ENCODE measurements at regions not wholly inside any gene's neighbourhood (a gene's known extent, or its start where the extent isn't known, plus 50 kb on each side); places are given as distances from the start of the nearest gene placed in this dataset.

GRCh38 chr1:221939607-221940006, 197.7 kb upstream of the DUSP10 start:
- DNase-seq (ENCODE audit: low spot score) = no peak
- intact Hi-C loops (cut with DNase I) = no loop called here

GRCh38 chr1:221937155-221937953, 195.5 kb upstream of the DUSP10 start:
- no peak for DNase-seq (ENCODE audit: low spot score)
- ATAC-seq = no peak
- intact Hi-C loops (cut with DNase I) = no loop called here

More at GRCh38 chr1:221939607-221940006, 197.7 kb upstream of the DUSP10 start:
- no peak for ATAC-seq

- no peak for ATAC-seq
- DNase-seq (ENCODE audit: low spot score) = no peak
- intact Hi-C loops (cut with DNase I) = no loop called here
Measured at GRCh38 chr1:221933814-221934213, 191.9 kb upstream of the DUSP10 start.

- ATAC-seq (no peak), DNase-seq (ENCODE audit: low spot score) (no peak)
- intact Hi-C loops (cut with DNase I) = no loop called here
Measured at GRCh38 chr1:221926441-221926840, 184.6 kb upstream of the DUSP10 start.

GRCh38 chr1:221925947-221926346, 184.1 kb upstream of the DUSP10 start:
- no peak for ATAC-seq
- no peak for DNase-seq (ENCODE audit: low spot score)
- intact Hi-C loops (cut with DNase I) = no loop called here

GRCh38 chr1:221923929-221924598, 182.2 kb upstream of the DUSP10 start:
- no peak for ATAC-seq
- intact Hi-C loops (cut with DNase I) = no loop called here
- no peak for DNase-seq (ENCODE audit: low spot score)

GRCh38 chr1:221921936-221922335, 180.0 kb upstream of the DUSP10 start:
- ATAC-seq = no peak
- intact Hi-C loops (cut with DNase I) = no loop called here

GRCh38 chr1:221919743-221920142, 177.9 kb upstream of the DUSP10 start:
- DNase-seq (ENCODE audit: low spot score) (no peak), ATAC-seq (no peak)
- intact Hi-C loops (cut with DNase I) = no loop called here

More at GRCh38 chr1:221921936-221922335, 180.0 kb upstream of the DUSP10 start:
- DNase-seq (ENCODE audit: low spot score) = no peak

GRCh38 chr1:221919341-221919740, 177.5 kb upstream of the DUSP10 start:
- DNase-seq (ENCODE audit: low spot score) (no peak), ATAC-seq (no peak)
- intact Hi-C loops (cut with DNase I) = no loop called here

- ATAC-seq (no peak), DNase-seq (ENCODE audit: low spot score) (no peak)
- intact Hi-C loops (cut with DNase I) = no loop called here
Measured at GRCh38 chr1:221916176-221916575, 174.3 kb upstream of the DUSP10 start.

- DNase-seq (ENCODE audit: low spot score) (no peak), ATAC-seq (no peak)
- intact Hi-C loops (cut with DNase I) = no loop called here
Measured at GRCh38 chr1:221915764-221916163, 173.9 kb upstream of the DUSP10 start.

GRCh38 chr1:221913351-221913892, 171.5 kb upstream of the DUSP10 start:
- no peak for DNase-seq (ENCODE audit: low spot score)
- intact Hi-C loops (cut with DNase I) = no loop called here
- no peak for ATAC-seq

- intact Hi-C loops (cut with DNase I) = no loop called here
- no peak for DNase-seq (ENCODE audit: low spot score)
Measured at GRCh38 chr1:221912230-221912629, 170.3 kb upstream of the DUSP10 start.

GRCh38 chr1:221911714-221912113, 169.8 kb upstream of the DUSP10 start:
- ATAC-seq (no peak), DNase-seq (ENCODE audit: low spot score) (no peak)
- intact Hi-C loops (cut with DNase I) = no loop called here

More at GRCh38 chr1:221912230-221912629, 170.3 kb upstream of the DUSP10 start:
- no peak for ATAC-seq

GRCh38 chr1:221910222-221910621, 168.3 kb upstream of the DUSP10 start:
- intact Hi-C loops (cut with DNase I) = no loop called here
- no peak for DNase-seq (ENCODE audit: low spot score)
- no peak for ATAC-seq

- ATAC-seq = no peak
- DNase-seq (ENCODE audit: low spot score) = no peak
- intact Hi-C loops (cut with DNase I) = no loop called here
Measured at GRCh38 chr1:221908573-221908972, 166.7 kb upstream of the DUSP10 start.

GRCh38 chr1:221907166-221907932, 165.5 kb upstream of the DUSP10 start:
- ATAC-seq = peak; percentile 74
- no peak for DNase-seq (ENCODE audit: low spot score)
- intact Hi-C loops (cut with DNase I) = no loop called here

- peak; percentile 46 for ATAC-seq
- intact Hi-C loops (cut with DNase I) = no loop called here
- DNase-seq (ENCODE audit: low spot score) = no peak
Measured at GRCh38 chr1:221905802-221906201, 163.9 kb upstream of the DUSP10 start.

GRCh38 chr1:221904319-221904718, 162.4 kb upstream of the DUSP10 start:
- DNase-seq (ENCODE audit: low spot score) = no peak
- ATAC-seq = no peak
- intact Hi-C loops (cut with DNase I) = no loop called here

- ATAC-seq (no peak), DNase-seq (ENCODE audit: low spot score) (no peak)
- intact Hi-C loops (cut with DNase I) = no loop called here
Measured at GRCh38 chr1:221903594-221903993, 161.7 kb upstream of the DUSP10 start.

All from sciatic nerve (tissue), 2 donors.